DMS153 treated with DMSO at 0.1 percent for 48 hours (cell line): ENCODE measurements at regions not wholly inside any gene's neighbourhood (a gene's known extent, or its start where the extent isn't known, plus 50 kb on each side); places are given as distances from the start of the nearest gene placed in this dataset.

Source experiments
- DNase-seq: peaks from one replicate; lab custom pipeline; 2025; ENCODE audit not compliant: unreplicated experiment; lab: John Stamatoyannopoulos, UW

GRCh38 chr6:156026486-156027247, 571.0 kb upstream of the NOX3 start:
- no peak for DNase-seq

DNA sequence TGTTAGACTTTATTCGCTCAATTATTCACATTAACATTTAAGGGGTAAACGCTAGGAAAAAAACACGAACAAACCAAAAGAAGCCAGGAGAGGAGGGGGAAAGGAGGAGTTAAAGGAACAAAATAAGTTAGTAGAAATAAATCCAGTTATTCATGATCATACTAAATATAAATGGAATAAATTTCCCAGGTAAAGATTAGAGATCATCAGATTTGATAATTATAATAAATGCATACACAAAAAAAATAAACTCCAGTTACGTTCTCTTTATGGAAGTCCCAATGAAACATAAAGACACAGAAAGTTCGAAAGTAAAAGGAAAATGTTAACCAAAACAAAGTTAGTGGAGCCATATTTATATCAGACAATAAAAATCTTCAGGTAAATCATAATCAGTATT, 568.7 kb upstream of the NOX3 start:
- DNase-seq = no peak

DNA sequence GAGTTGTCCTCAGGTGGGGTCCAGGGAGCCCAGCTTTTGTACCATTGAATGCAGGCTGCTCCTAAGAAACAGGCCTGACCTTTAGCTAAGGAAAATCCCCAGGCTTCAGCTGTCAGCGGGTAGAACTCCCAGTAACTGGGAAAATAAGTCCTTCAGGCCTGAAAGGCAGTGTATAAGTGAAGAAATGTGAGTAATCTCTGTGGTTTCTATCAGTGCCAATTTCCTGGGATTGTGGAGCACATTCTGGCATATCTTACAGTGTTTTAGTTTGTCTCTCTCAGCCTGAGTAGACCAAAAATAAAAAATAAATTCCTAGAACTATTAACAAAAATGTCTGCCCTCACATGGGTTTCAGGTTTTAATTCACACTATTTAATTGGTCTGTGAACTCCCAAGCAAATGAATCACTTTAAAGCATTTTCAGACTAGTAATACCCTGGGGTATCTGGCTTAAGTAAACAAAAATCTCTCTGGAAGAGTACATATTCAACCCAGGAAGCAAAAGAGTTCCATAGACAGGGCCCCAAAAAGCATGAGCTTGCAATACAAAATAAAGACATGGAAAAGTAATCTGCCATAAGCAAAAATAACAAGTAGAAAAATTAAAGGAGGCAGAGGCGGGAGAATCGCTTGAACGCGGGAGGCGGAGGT, 566.2 kb upstream of the NOX3 start:
- DNase-seq = no peak

DNA sequence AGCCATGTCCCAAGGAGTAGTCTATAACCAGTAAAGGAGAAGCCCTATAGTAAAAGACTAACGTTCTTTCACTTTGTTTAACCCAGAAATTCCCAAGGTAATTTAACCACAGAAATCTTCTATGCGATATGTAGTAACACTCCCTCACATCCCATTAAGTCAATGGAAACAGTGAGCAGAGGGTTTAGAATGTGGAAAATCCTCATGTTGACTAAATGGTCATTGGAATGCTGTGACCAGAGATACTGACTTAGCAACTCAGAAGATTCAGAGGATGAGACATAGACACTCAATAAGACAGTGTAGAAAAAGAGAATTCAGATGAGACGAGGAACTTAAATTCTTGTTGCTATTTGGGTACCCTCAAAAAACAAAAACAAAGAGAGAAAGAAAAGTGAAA, 562.2 kb upstream of the NOX3 start:
- DNase-seq = no peak

DNA sequence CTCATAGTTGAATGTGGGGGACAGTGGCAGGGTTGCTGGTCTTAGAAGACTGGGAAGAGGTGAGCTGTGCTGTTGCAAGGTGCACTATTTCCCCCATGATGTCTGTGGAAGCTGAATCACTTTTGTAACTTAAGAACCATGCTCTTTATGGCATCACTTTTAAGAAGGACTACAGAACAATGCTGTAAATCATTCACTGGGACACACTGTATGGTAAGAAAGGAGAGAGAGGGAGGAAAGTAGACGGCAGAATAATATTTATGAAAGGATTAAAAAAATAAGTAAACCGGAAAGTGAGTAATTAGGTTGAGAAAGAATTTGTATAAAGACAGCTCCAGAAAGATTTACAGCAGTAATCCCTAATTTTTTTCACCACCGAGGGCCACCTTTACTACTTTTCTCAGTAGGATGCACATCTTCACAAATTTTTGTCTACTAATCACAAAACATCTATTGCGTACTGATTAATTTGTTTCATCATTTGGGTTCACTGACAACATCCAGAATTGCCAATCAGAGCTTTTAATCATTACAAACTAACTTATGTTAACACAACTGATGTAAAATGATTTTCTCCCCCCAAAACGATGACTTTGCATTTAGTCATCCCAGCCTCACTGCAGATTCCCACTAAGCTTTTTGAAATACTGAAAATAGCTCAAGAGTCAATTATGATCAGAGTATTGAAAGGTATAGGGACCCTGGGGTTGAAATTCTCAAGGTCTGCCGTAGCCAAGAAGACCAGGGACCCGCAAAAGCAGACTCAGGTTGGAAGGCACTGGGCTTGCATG, 560.7 kb upstream of the NOX3 start:
- no peak for DNase-seq

DNA sequence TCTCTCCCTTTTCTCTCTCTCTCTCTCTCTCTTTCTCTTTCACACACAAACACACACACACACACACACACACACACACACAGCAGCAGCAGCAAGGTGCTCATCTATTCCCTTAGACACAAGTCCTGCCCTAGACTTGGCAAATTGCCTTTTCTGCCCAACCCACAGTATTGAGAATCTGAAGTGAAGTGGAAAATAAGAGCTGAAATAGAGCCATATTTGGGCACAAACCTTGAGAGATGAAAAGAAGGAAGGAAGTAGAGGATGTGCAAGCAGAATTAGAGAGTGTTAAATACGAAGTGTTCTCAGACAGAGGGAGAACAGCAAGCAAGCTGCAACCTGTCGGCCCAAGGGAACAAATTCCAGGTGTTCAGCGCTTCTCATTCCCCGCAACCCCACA, 557.5 kb upstream of the NOX3 start:
- no peak for DNase-seq

GRCh38 chr6:156009656-156010055, 554.0 kb upstream of the NOX3 start:
- DNase-seq = no peak

- DNase-seq = no peak
Observed at GRCh38 chr6:156004796-156005195, 549.2 kb upstream of the NOX3 start.

GRCh38 chr6:155996151-155996550, 540.5 kb upstream of the NOX3 start:
- DNase-seq = no peak

DNA sequence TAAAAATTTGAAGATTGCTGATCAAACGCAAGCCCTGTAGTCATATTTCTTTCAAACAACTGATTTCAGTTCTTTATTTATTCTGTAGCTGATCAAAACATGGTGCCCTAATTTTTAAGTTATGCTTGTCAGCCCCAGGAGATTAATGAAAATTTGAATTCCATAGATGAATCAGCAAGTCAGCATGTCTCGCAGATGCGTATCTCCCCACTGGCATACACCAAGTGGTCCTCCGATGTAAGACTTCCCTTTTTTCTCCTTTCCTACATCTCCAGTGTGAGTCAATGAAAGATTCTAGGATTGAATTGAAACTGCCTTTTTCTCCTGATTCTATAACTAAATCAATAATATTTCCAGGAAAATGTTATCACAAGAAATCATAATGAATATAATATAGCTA, 539.6 kb upstream of the NOX3 start:
- DNase-seq = no peak

DNA sequence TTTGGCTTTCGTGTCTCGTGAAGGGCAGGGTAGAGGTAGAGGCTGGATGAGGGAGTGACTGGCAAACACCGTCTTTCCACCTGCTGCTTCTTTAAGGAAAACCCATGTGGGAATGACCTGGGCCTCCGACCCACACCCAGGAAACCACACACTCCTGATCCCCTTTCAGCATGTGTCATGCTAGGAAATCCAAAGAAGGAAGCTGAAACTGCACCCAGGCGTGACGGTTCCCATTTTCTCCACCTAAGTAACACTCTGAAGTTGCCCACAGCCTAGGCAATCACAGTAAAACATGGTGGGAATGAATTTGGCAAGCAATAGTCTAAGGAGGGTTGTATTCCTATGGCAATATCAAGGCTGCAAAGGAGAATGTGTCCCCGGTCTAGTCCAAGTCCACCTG, 538.4 kb upstream of the NOX3 start:
- DNase-seq = no peak

DNA sequence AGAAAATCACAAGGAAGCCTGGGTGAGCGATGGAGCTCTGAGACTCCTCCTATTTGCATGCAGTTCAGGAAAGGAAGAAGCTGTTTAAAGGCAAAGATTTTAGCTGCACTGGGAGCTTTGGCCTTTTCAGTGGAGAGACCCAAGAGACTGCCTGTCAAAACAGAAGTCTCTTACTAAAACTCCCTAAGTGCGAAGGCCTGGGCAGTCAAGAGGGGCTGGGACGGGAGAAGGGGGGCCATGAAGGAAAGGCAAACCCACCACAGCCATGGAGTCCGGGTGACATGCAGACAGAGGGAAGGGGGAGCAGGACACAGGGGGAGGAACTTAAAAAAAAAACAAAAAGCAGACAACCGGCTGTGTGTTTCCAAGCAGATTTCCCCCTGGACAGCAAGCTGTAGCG, 537.6 kb upstream of the NOX3 start:
- DNase-seq = no peak

DNA sequence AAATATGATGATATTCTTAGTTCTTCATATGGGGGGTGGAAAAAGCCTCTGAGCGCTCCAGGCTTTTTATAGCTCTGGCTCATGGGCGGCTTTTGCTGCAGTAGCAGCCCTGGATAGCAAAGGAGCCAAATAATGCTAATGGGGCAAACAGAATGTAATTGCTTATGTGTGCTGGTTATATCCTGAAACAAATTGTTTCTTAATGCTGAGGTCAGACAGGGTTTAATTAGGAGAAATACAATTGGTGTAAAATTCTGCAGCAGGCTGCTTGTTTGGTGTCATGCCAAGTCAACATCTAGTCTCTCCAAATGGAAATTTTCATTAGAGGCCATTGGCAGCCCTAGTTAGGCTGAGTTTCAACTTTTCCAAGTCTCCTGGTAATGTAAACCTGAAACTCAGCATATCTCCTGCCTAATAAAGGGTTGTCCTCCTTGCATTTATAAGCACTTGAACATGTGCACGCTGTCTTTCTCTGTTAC, 530.1 kb upstream of the NOX3 start:
- no peak for DNase-seq

GRCh38 chr6:155980768-155981079, 525.1 kb upstream of the NOX3 start:
- no peak for DNase-seq

DNA sequence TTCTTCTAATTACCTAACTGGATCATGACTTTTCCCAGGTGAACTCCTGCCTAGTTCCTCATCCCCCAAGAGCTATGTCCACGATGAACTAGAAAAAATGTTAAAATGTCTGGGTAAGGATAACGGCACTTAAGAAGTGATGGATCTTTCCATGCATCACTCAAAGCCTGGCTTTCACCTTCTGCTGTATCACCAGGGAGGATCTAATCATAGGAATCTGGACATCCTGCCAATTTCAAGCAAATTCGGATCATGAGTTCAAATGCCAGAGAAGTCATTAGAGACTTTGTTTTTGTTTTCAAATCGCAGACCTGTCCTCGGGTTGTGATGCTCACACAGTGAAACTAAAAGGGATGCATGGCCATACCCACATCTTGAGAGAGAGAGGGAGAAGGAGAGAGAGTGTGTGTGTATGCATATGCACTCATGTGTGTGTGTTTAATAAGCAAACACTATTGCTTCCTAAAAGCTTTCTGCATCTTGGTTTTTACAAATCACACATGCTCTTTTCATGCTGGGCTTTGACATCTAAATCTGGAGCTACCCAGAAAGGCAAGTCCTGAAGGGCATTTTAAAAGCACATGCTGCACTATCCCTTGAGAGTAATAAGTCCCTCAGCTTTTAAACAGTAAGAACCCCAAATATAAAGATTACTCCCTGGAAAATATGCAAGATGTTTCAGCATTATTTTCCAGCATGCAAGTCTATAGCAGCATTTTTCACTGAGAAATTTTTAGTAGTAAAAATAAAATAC, 524.6 kb upstream of the NOX3 start:
- no peak for DNase-seq

- DNase-seq = no peak
Observed at GRCh38 chr6:155975506-155975905, 519.9 kb upstream of the NOX3 start.

DNA sequence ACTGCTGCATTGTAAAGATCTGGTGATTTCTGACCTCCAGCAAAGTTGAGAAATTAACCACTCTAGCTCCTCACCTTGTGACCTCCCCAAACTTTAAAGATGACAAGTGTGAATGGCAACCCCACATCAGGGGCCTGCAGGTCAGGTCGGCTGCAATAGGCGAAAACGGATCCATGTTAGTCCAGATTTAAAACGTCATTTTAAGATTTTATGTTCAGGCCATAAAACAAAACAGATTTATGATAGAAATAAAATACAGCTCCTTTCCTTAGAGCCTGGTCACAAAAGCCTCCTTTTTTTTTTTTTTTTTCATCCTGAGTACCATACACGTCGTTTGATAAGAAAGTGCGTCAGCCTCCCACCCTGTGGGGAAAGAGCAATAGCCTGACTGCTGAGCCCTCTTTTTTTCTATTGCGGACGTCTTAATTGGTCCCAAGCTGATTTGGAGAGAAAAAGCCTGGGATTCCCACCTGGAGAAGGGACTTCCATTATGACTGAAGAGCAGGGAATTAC, 519.2 kb upstream of the NOX3 start:
- DNase-seq = no peak

- DNase-seq = no peak
Observed at GRCh38 chr6:155974359-155974758, 518.7 kb upstream of the NOX3 start.

GRCh38 chr6:155970876-155971708, 515.5 kb upstream of the NOX3 start:
- no peak for DNase-seq

- no peak for DNase-seq
Observed at GRCh38 chr6:155970472-155970871, 514.8 kb upstream of the NOX3 start.
